NCI-H345 (cell line): ENCODE measurements at regions not wholly inside any gene's neighbourhood (a gene's known extent, or its start where the extent isn't known, plus 50 kb on each side); places are given as distances from the start of the nearest gene placed in this dataset.

ENCODE experiments used
- DNase-seq: peaks from one replicate; lab custom pipeline; 2025; lab: John Stamatoyannopoulos, UW

- DNase-seq, result peak; percentile 26
Measured at GRCh38 chr13:95447814-95448213, 104.7 kb upstream of the CLDN10 start.

- DNase-seq, result no peak
Measured at GRCh38 chr13:95451656-95452055, 100.9 kb upstream of the CLDN10 start.

GRCh38 chr13:95452375-95452774 is 100.1 kb upstream of the CLDN10 start:
- no peak for DNase-seq

- DNase-seq, result no peak
Measured at GRCh38 chr13:95455782-95456181, 96.7 kb upstream of the CLDN10 start.

- DNase-seq, result no peak
Measured at GRCh38 chr13:95456815-95457214, 95.7 kb upstream of the CLDN10 start.

GRCh38 chr13:95457294-95457693 is 95.2 kb upstream of the CLDN10 start:
- no peak for DNase-seq

- DNase-seq, result no peak
Measured at GRCh38 chr13:95462801-95463200, 89.7 kb upstream of the CLDN10 start.

GRCh38 chr13:95463531-95463930 is 89.0 kb upstream of the CLDN10 start:
- DNase-seq, result no peak

- DNase-seq, result no peak
Measured at GRCh38 chr13:95470574-95471366, 81.8 kb upstream of the CLDN10 start.

- DNase-seq, result no peak
Measured at GRCh38 chr13:95471960-95472359, 80.6 kb upstream of the CLDN10 start.

- no peak for DNase-seq
Measured at GRCh38 chr13:95474992-95475391, 77.5 kb upstream of the CLDN10 start.

- no peak for DNase-seq
Measured at GRCh38 chr13:95477187-95477586, 75.3 kb upstream of the CLDN10 start.

GRCh38 chr13:95479731-95480130 is 72.8 kb upstream of the CLDN10 start:
- no peak for DNase-seq

- DNase-seq, result no peak
Measured at GRCh38 chr13:95480131-95480545, 72.4 kb upstream of the CLDN10 start.

GRCh38 chr13:95480791-95481780 is 71.4 kb upstream of the CLDN10 start:
- DNase-seq, result no peak

GRCh38 chr13:95484052-95484451 is 68.5 kb upstream of the CLDN10 start:
- DNase-seq, result no peak

GRCh38 chr13:95485045-95485517 is 67.4 kb upstream of the CLDN10 start:
- DNase-seq, result no peak

- no peak for DNase-seq
Measured at GRCh38 chr13:95485518-95486144, 66.9 kb upstream of the CLDN10 start.

GRCh38 chr13:95492044-95492801 is 60.3 kb upstream of the CLDN10 start:
- DNase-seq, result peak; percentile 50

- DNase-seq, result peak; percentile 62
Measured at GRCh38 chr13:95494082-95494681, 58.3 kb upstream of the CLDN10 start.

- no peak for DNase-seq
Measured at GRCh38 chr13:95496485-95496884, 56.0 kb upstream of the CLDN10 start.
